ENCODE measurements at regions not wholly inside any gene's neighbourhood (a gene's known extent, or its start where the extent isn't known, plus 50 kb on each side); places are given as distances from the start of the nearest gene placed in this dataset.

- Mint-ChIP-seq H3K9me3 (peaks cover 24% of the 10 kb centered on the region), H3K36me3 (no peaks in the 10 kb centered on the region; the same call in none of the 2 replicates), H3K4me1 (no peaks in the 10 kb centered on the region), H3K27ac (no peak overlapping the region), H3K27me3 (ENCODE audit: low read depth) (peaks cover 17% of the 10 kb centered on the region), H3K4me3 (no peak overlapping the region)
- TF ChIP-seq ZNF281 (CRISPR knock-in tag; IDR thresholded peaks at IDR 0.05) (no peak), ZNF232 (CRISPR knock-in tag; IDR thresholded peaks at IDR 0.05) (no peak), ZNF138 (CRISPR knock-in tag; conservative IDR thresholded peaks at IDR 0.05) (no peak), SP1 (CRISPR knock-in tag; conservative IDR thresholded peaks at IDR 0.05) (no peak), TEAD1 (CRISPR knock-in tag; IDR thresholded peaks at IDR 0.05) (no peak), TCF7 (CRISPR knock-in tag; IDR thresholded peaks at IDR 0.05; ENCODE audit: low read depth) (no peak), FOXJ3 (CRISPR knock-in tag; IDR thresholded peaks at IDR 0.05; ENCODE audit: borderline replicate concordance) (no peak), USF2 (CRISPR knock-in tag; IDR thresholded peaks at IDR 0.05) (no peak), RORB (CRISPR knock-in tag; IDR thresholded peaks at IDR 0.05) (no peak), CBFB (CRISPR knock-in tag; IDR thresholded peaks at IDR 0.05; ENCODE audit: low read depth) (no peak), ZNF416 (CRISPR knock-in tag; IDR thresholded peaks at IDR 0.05) (no peak), MYBL2 (CRISPR knock-in tag; IDR thresholded peaks at IDR 0.05) (no peak), ATF3 (CRISPR knock-in tag; conservative IDR thresholded peaks at IDR 0.05) (no peak), ZMAT4 (CRISPR knock-in tag; IDR thresholded peaks at IDR 0.05) (no peak), RELA (CRISPR knock-in tag; IDR thresholded peaks at IDR 0.05; ENCODE audit: borderline replicate concordance) (no peak), E2F1 (CRISPR knock-in tag; IDR thresholded peaks at IDR 0.05) (no peak)
- CTCF ChIA-PET = no interaction called here
- POLR2A ChIA-PET = no interaction called here
- no peak for ATAC-seq
- DNase-seq (ENCODE audit: low spot score) = peak; percentile 10
Observed at GRCh38 chr15:20358066-20358778, 183.4 kb downstream of the GOLGA6L6 start.

- peak; percentile 11 for DNase-seq (ENCODE audit: low spot score)
- Mint-ChIP-seq H3K4me3 (no peak overlapping the region), H3K36me3 (no peaks in the 10 kb centered on the region; the same call in none of the 2 replicates), H3K27me3 (ENCODE audit: low read depth) (peaks cover 17% of the 10 kb centered on the region), H3K9me3 (peaks cover 28% of the 10 kb centered on the region), H3K27ac (no peak overlapping the region), H3K4me1 (no peaks in the 10 kb centered on the region)
- ChIA-PET POLR2A (no interaction called here), CTCF (no interaction called here)
- no peak for ATAC-seq
- TF ChIP-seq GABPB1 (CRISPR knock-in tag; IDR thresholded peaks at IDR 0.05) = no peak
- TF ChIP-seq ZNF138 (CRISPR knock-in tag; conservative IDR thresholded peaks at IDR 0.05) = no peak
- TF ChIP-seq FOXP1 (CRISPR knock-in tag; IDR thresholded peaks at IDR 0.05; ENCODE audit: borderline replicate concordance) = no peak
- TF ChIP-seq ZBTB43 (CRISPR knock-in tag; IDR thresholded peaks at IDR 0.05) = no peak
- no peak for TF ChIP-seq ZMAT4 (CRISPR knock-in tag; IDR thresholded peaks at IDR 0.05)
- no peak for TF ChIP-seq HMGA2 (CRISPR knock-in tag; IDR thresholded peaks at IDR 0.05)
- no peak for TF ChIP-seq SOX15 (CRISPR knock-in tag; IDR thresholded peaks at IDR 0.05)
- TF ChIP-seq ZNF416 (CRISPR knock-in tag; IDR thresholded peaks at IDR 0.05) = no peak
- no peak for TF ChIP-seq ZNF396 (CRISPR knock-in tag; IDR thresholded peaks at IDR 0.05; ENCODE audit: borderline replicate concordance)
- no peak for TF ChIP-seq ATF1 (CRISPR knock-in tag; IDR thresholded peaks at IDR 0.05)
- TF ChIP-seq ESRRA (CRISPR knock-in tag; IDR thresholded peaks at IDR 0.05; ENCODE audit: borderline replicate concordance) = no peak
- no peak for TF ChIP-seq OVOL2 (CRISPR knock-in tag; IDR thresholded peaks at IDR 0.05; ENCODE audit: borderline replicate concordance)
- TF ChIP-seq ZSCAN18 (CRISPR knock-in tag; IDR thresholded peaks at IDR 0.05) = no peak
- no peak for TF ChIP-seq NFYB (CRISPR knock-in tag; conservative IDR thresholded peaks at IDR 0.05; ENCODE audit: low read depth)
Observed at GRCh38 chr15:20357481-20358065, 184.0 kb downstream of the GOLGA6L6 start.
